ENCODE measurements at regions not wholly inside any gene's neighbourhood (a gene's known extent, or its start where the extent isn't known, plus 50 kb on each side); places are given as distances from the start of the nearest gene placed in this dataset.

GRCh38 chr10:21173802-21174714 is 276.9 kb upstream of the NEBL start:
- TF ChIP-seq CTCF (conservative IDR thresholded peaks at IDR 0.05 in 1 of 2, IDR thresholded peaks at IDR 0.05 in 1 of 2; ENCODE audit: low read depth in 1 of 2, low read length in 2 of 2) (no peak), EZH2 (IDR thresholded peaks at IDR 0.05; ENCODE audit: low read length, missing control alignments) (peak; percentile 50)
